ENCODE measurements at regions not wholly inside any gene's neighbourhood (a gene's known extent, or its start where the extent isn't known, plus 50 kb on each side); places are given as distances from the start of the nearest gene placed in this dataset.

- TF ChIP-seq STAT3 (IDR thresholded peaks at IDR 0.05; ENCODE audit: low read depth, low read length) (no peak), SRF (IDR thresholded peaks at IDR 0.05; ENCODE audit: low read depth in 2 of 2, low read length in 2 of 2) (no peak), NR2C1 (IDR thresholded peaks at IDR 0.05) (no peak), STAT1 (conservative IDR thresholded peaks at IDR 0.05) (no peak), GABPA (IDR thresholded peaks at IDR 0.05; ENCODE audit: low read depth) (no peak), ZNF24 (IDR thresholded peaks at IDR 0.05) (no peak), PRDM15 (CRISPR knock-in tag; IDR thresholded peaks at IDR 0.05) (no peak)
Measured at GRCh38 chr1:29671446-29672356, 435.4 kb downstream of the PTPRU start (continued).

GRCh38 chr1:29670752-29671151 is 434.4 kb downstream of the PTPRU start:
- POLR2A ChIA-PET: no interaction called here

More at GRCh38 chr1:29670752-29671151, 434.4 kb downstream of the PTPRU start:
- H3K27ac ChIP-seq (ENCODE audit: control insufficient read depth, insufficient read depth): no peak overlapping the region
- no peak for FAIRE-seq
- H3K27me3 ChIP-seq (replicated peaks in 1 of 2; ENCODE audit: control insufficient read depth in 2 of 2, insufficient read depth in 2 of 2, low read length in 1 of 2): no peaks in the 10 kb centered on the region; a peak in 1 of 4 replicates
- no peak overlapping the region for H3K4me3 ChIP-seq
- no peaks in the 10 kb centered on the region for H3K9me3 ChIP-seq (replicated peaks; ENCODE audit: control insufficient read depth, insufficient read depth, low read length)
- H3K9ac ChIP-seq (ENCODE audit: control insufficient read depth, insufficient read depth, low read length): no peak overlapping the region
- TF ChIP-seq STAT3 (IDR thresholded peaks at IDR 0.05; ENCODE audit: low read depth, low read length): no peak
- TF ChIP-seq CBX3 (IDR thresholded peaks at IDR 0.05; ENCODE audit: borderline replicate concordance, low read depth): no peak
- no peak for TF ChIP-seq BCLAF1 (IDR thresholded peaks at IDR 0.05)
- TF ChIP-seq NBN (IDR thresholded peaks at IDR 0.05): no peak
- no peak for TF ChIP-seq WRNIP1 (IDR thresholded peaks at IDR 0.05; ENCODE audit: borderline replicate concordance, low read depth, low read length)
- TF ChIP-seq CHD2 (IDR thresholded peaks at IDR 0.05; ENCODE audit: borderline replicate concordance, low read depth, low read length): no peak
- no peak for TF ChIP-seq RB1 (IDR thresholded peaks at IDR 0.05; ENCODE audit: borderline replicate concordance)
- no peak for TF ChIP-seq NR2F1 (conservative IDR thresholded peaks at IDR 0.05)
- no peak for TF ChIP-seq MTA2 (IDR thresholded peaks at IDR 0.05; ENCODE audit: low read depth)
- ChIA-PET SMC1A (ENCODE audit: uncharacterized antibody, unreplicated experiment) (no interaction called here), CTCF (no interaction called here), RAD21 (ENCODE audit: unreplicated experiment) (no interaction called here)
- H3K4me1 ChIP-seq (ENCODE audit: control insufficient read depth, insufficient read depth, low read length): no peaks in the 10 kb centered on the region; the same call in none of the 2 replicates
- DNase-seq (ENCODE audit: low read depth, low spot score): no peak
- H3K79me2 ChIP-seq (ENCODE audit: control insufficient read depth, insufficient read depth, low read length): no peaks in the 10 kb centered on the region
- H3K36me3 ChIP-seq (ENCODE audit: control insufficient read depth in 2 of 2, insufficient read depth in 2 of 2, low read length in 1 of 2): no peaks in the 10 kb centered on the region
- H3K4me2 ChIP-seq (ENCODE audit: control insufficient read depth, insufficient read depth): no peak overlapping the region
- H4K20me1 ChIP-seq (ENCODE audit: control insufficient read depth, insufficient read depth): no peaks in the 10 kb centered on the region; the same call in 1 of the 2 replicates
- intact Hi-C loops (cut with micrococcal nuclease; ENCODE audit: unreplicated experiment) (no loop called here), in situ Hi-C loops (cut with MboI) (no loop called here)
- ATAC-seq: no peak
- H2AFZ ChIP-seq (ENCODE audit: control insufficient read depth, low read depth, low read length): no peak overlapping the region
- BruUV-seq (replicated peaks): no TSS peak
- WGBS (ENCODE audit: insufficient coverage, insufficient replicate concordance, low lambda C conversion rate, missing lambda C conversion rate): 25% methylated on average over 7 of the region's 7 CpGs
